ENCODE measurements at regions not wholly inside any gene's neighbourhood (a gene's known extent, or its start where the extent isn't known, plus 50 kb on each side); places are given as distances from the start of the nearest gene placed in this dataset.

GRCh38 chr6:170113141-170113540 lies 177.7 kb downstream of the DLL1 start:
- no peak for DNase-seq (ENCODE audit: low spot score)

GRCh38 chr6:170112583-170112860 lies 178.4 kb downstream of the DLL1 start:
- no peak for DNase-seq (ENCODE audit: low spot score)

GRCh38 chr6:170111816-170112582 lies 178.9 kb downstream of the DLL1 start:
- DNase-seq (ENCODE audit: low spot score): no peak

GRCh38 chr6:170111141-170111664 lies 179.7 kb downstream of the DLL1 start:
- DNase-seq (ENCODE audit: low spot score): no peak

- no peak for DNase-seq (ENCODE audit: low spot score)
Observed at GRCh38 chr6:170110201-170111140, 180.4 kb downstream of the DLL1 start.

- DNase-seq (ENCODE audit: low spot score): no peak
Observed at GRCh38 chr6:170108890-170109587, 181.8 kb downstream of the DLL1 start.

- no peak for DNase-seq (ENCODE audit: low spot score)
Observed at GRCh38 chr6:170108456-170108855, 182.4 kb downstream of the DLL1 start.

- DNase-seq (ENCODE audit: low spot score): no peak
Observed at GRCh38 chr6:170107606-170108222, 183.2 kb downstream of the DLL1 start.

GRCh38 chr6:170106906-170107525 lies 183.9 kb downstream of the DLL1 start:
- no peak for DNase-seq (ENCODE audit: low spot score)

- DNase-seq (ENCODE audit: low spot score): no peak
Observed at GRCh38 chr6:170102582-170103481, 188.0 kb downstream of the DLL1 start.

GRCh38 chr6:170102038-170102437 lies 188.8 kb downstream of the DLL1 start:
- no peak for DNase-seq (ENCODE audit: low spot score)

- no peak for DNase-seq (ENCODE audit: low spot score)
Observed at GRCh38 chr6:170101281-170102035, 189.4 kb downstream of the DLL1 start.

GRCh38 chr6:170100046-170100445 lies 190.8 kb downstream of the DLL1 start:
- no peak for DNase-seq (ENCODE audit: low spot score)

GRCh38 chr6:170099387-170099786 lies 191.5 kb downstream of the DLL1 start:
- DNase-seq (ENCODE audit: low spot score): no peak

- no peak for DNase-seq (ENCODE audit: low spot score)
Observed at GRCh38 chr6:170098428-170099170, 192.3 kb downstream of the DLL1 start.

GRCh38 chr6:170097505-170098427 lies 193.1 kb downstream of the DLL1 start:
- no peak for DNase-seq (ENCODE audit: low spot score)

GRCh38 chr6:170096803-170097504 lies 193.9 kb downstream of the DLL1 start:
- DNase-seq (ENCODE audit: low spot score): no peak
